ENCODE measurements at regions not wholly inside any gene's neighbourhood (a gene's known extent, or its start where the extent isn't known, plus 50 kb on each side); places are given as distances from the start of the nearest gene placed in this dataset.
"Not testable (repeated sequence)": the region's sequence is repeated elsewhere in the genome, so short reads cannot be mapped to it uniquely, and the experiment has no call there.

GRCh38 chr1:234782791-234783190 lies 172.8 kb upstream of the IRF2BP2 start:
- Mint-ChIP-seq H3K4me3 (no peak overlapping the region), H3K4me1 (ENCODE audit: low read depth) (no peaks in the 10 kb centered on the region), H3K9me3 (no peaks in the 10 kb centered on the region), H3K36me3 (ENCODE audit: low read depth) (no peaks in the 10 kb centered on the region), H3K27ac (no peak overlapping the region), H3K27me3 (ENCODE audit: insufficient read depth) (peaks cover 1% of the 10 kb centered on the region; the same call in 1 of the 2 replicates)
- no peak for DNase-seq
- TF ChIP-seq CTCF (IDR thresholded peaks at IDR 0.05), result no peak

GRCh38 chr1:234782105-234782751 lies 172.2 kb upstream of the IRF2BP2 start:
- Mint-ChIP-seq H3K4me3 (no peak overlapping the region), H3K4me1 (ENCODE audit: low read depth) (no peaks in the 10 kb centered on the region), H3K27ac (no peak overlapping the region), H3K36me3 (ENCODE audit: low read depth) (no peaks in the 10 kb centered on the region), H3K27me3 (ENCODE audit: insufficient read depth) (peaks cover 1% of the 10 kb centered on the region; the same call in 1 of the 2 replicates), H3K9me3 (no peaks in the 10 kb centered on the region)
- DNase-seq, result no peak
- no peak for TF ChIP-seq CTCF (IDR thresholded peaks at IDR 0.05)

GRCh38 chr1:234781241-234782065 lies 171.5 kb upstream of the IRF2BP2 start:
- no peak for DNase-seq
- no peak overlapping the region for H3K27ac Mint-ChIP-seq
- no peak; the same call in 1 of the 2 replicates for TF ChIP-seq CTCF (IDR thresholded peaks at IDR 0.05)
- H3K36me3 Mint-ChIP-seq (ENCODE audit: low read depth), result no peaks in the 10 kb centered on the region
- no peak overlapping the region for H3K4me3 Mint-ChIP-seq
- no peaks in the 10 kb centered on the region for H3K9me3 Mint-ChIP-seq
- no peaks in the 10 kb centered on the region for H3K4me1 Mint-ChIP-seq (ENCODE audit: low read depth)
- H3K27me3 Mint-ChIP-seq (ENCODE audit: insufficient read depth), result peaks cover 1% of the 10 kb centered on the region; the same call in 1 of the 2 replicates

- Mint-ChIP-seq H3K27ac (no peak overlapping the region), H3K4me3 (no peak overlapping the region), H3K27me3 (ENCODE audit: insufficient read depth) (peaks cover 1% of the 10 kb centered on the region; the same call in 1 of the 2 replicates), H3K9me3 (no peaks in the 10 kb centered on the region), H3K4me1 (ENCODE audit: low read depth) (no peaks in the 10 kb centered on the region), H3K36me3 (ENCODE audit: low read depth) (no peaks in the 10 kb centered on the region; the same call in 1 of the 2 replicates)
- no peak for DNase-seq
- no peak for TF ChIP-seq CTCF (IDR thresholded peaks at IDR 0.05)
These were observed 170.7 kb upstream of the IRF2BP2 start for GRCh38 chr1:234780531-234781162.

- DNase-seq, result no peak
- Mint-ChIP-seq H3K27ac (no peak overlapping the region), H3K4me1 (ENCODE audit: low read depth) (no peaks in the 10 kb centered on the region), H3K36me3 (ENCODE audit: low read depth) (peaks cover 5% of the 10 kb centered on the region), H3K9me3 (no peaks in the 10 kb centered on the region; the same call in 1 of the 2 replicates), H3K27me3 (ENCODE audit: insufficient read depth) (peaks cover 1% of the 10 kb centered on the region), H3K4me3 (no peak overlapping the region)
- TF ChIP-seq CTCF (IDR thresholded peaks at IDR 0.05), result no peak
These were observed 170.1 kb upstream of the IRF2BP2 start for GRCh38 chr1:234780112-234780511.

- H3K4me3 Mint-ChIP-seq; H3K36me3 Mint-ChIP-seq (ENCODE audit: low read depth); H3K4me1 Mint-ChIP-seq (ENCODE audit: low read depth); H3K27ac Mint-ChIP-seq; H3K9me3 Mint-ChIP-seq; DNase-seq; H3K27me3 Mint-ChIP-seq (ENCODE audit: insufficient read depth): not testable (repeated sequence)
These were observed 169.6 kb upstream of the IRF2BP2 start for GRCh38 chr1:234779600-234779999.
